K562 (cell line): ENCODE measurements at regions not wholly inside any gene's neighbourhood (a gene's known extent, or its start where the extent isn't known, plus 50 kb on each side); places are given as distances from the start of the nearest gene placed in this dataset.

Experiments
- ATAC-seq: fragments of 200-7000 bp; cut with Tn5 transposase; 3 replicates; pipeline ENCODE4 v1.9.1; 2020; ENCODE audit warnings: moderate library complexity
- BruUV-seq: library from RNA; stranded (reverse); fragments of 400-500 nt; replicated peaks from 2 replicates; lab custom pipeline; 2021; lab: Mats Ljungman, UMichigan
- CTCF ChIA-PET: fragments of 300-600 bp; formaldehyde crosslinking; extraction: SDS; loops from one replicate; lab custom pipeline; 2021; ENCODE audit warnings: low intra/inter-chr PET ratio; lab: Yijun Ruan, JAX
- POLR2A ChIA-PET: fragments of 300-600, 350-650 bp; sonication (Branson Sonifier 250); formaldehyde crosslinking; extraction: SDS; loops from one replicate; lab custom pipeline; 2021; ENCODE audit warnings: antibody characterized with exemption, inconsistent platforms; lab: Yijun Ruan, JAX
- DNase-seq, 4 experiments: peaks; one replicate each; pipeline versions ENCODE4 v3.0.0 to v3.0.0-alpha.2; 2011 to 2018; ENCODE audit warnings: low spot score in 3 of 4, mixed read lengths in 3 of 4; ENCODE audit errors: extremely low read depth in 1 of 4
- FAIRE-seq: peaks from 2 replicates; lab custom pipeline; 2011; peaks lifted over from hg19 to GRCh38; lab: Jason Lieb, UNC
- H2AFZ ChIP-seq: 2 replicates; pipeline ENCODE4 v1.6.0; 2011; ENCODE audit warnings: low read depth, low read length, control low read depth, inconsistent platforms
- H3K27ac ChIP-seq: fragments of 200-600 bp; 3 replicates; pipeline ENCODE4 v1.8.0; 2011; ENCODE audit warnings: low read depth, mild to moderate bottlenecking, control low read depth, inconsistent platforms, low read length, moderate library complexity, mixed read lengths; ENCODE audit errors: extremely low read depth
- H3K27me3 ChIP-seq, 2 experiments: fragments of 300-600 bp in 1 of 2; 2 replicates in 1 of 2; 3 replicates in 1 of 2; pipeline versions ENCODE4 v1.6.0 to v1.8.0; 2011; ENCODE audit warnings: inconsistent platforms in 2 of 2, low read length in 2 of 2, mild to moderate bottlenecking in 1 of 2, mixed read lengths in 1 of 2, moderate library complexity in 1 of 2; ENCODE audit not compliant: control insufficient read depth in 2 of 2, insufficient read depth in 2 of 2
- H3K36me3 ChIP-seq: fragments of 300-600 bp; 3 replicates; pipeline ENCODE4 v1.8.0; 2011; ENCODE audit warnings: mild to moderate bottlenecking, low read length, inconsistent platforms; ENCODE audit not compliant: control insufficient read depth, insufficient read depth
- H3K4me1 ChIP-seq, 2 experiments: fragments of 200-600 bp in 1 of 2; replicated peaks in 1 of 2; 2 replicates in 1 of 2; 3 replicates in 1 of 2; pipeline versions ENCODE4 v1.5.1 to v1.8.0; 2011; ENCODE audit warnings: inconsistent platforms in 2 of 2, low read length in 2 of 2, mild to moderate bottlenecking in 1 of 2, mixed read lengths in 1 of 2, moderate library complexity in 1 of 2; ENCODE audit not compliant: control insufficient read depth in 2 of 2, insufficient read depth in 2 of 2
- H3K4me2 ChIP-seq: 2 replicates; pipeline ENCODE4 v1.6.1; 2011; ENCODE audit warnings: low read length, control low read depth, inconsistent platforms, mixed read lengths; ENCODE audit not compliant: insufficient read depth
- H3K4me3 ChIP-seq: fragments of 200-600 bp; sonication (generic), shearing (Covaris generic); 2 replicates; pipeline ENCODE4 v1.5.1; 2016; ENCODE audit warnings: control low read depth, inconsistent platforms
- H3K79me2 ChIP-seq: fragments of 200-600 bp; 3 replicates; pipeline ENCODE4 v1.8.0; 2011; ENCODE audit warnings: low read length, inconsistent platforms; ENCODE audit not compliant: control insufficient read depth, insufficient read depth
- H3K9ac ChIP-seq, 2 experiments: 2 replicates each; pipeline versions ENCODE4 v1.6.0 to v1.6.1; 2011; ENCODE audit warnings: low read depth in 2 of 2, low read length in 2 of 2, control low read depth in 1 of 2, inconsistent platforms in 1 of 2, mild to moderate bottlenecking in 1 of 2, mixed read lengths in 1 of 2; ENCODE audit not compliant: insufficient read depth in 1 of 2
- H3K9me1 ChIP-seq: one replicate; pipeline ENCODE4 v1.6.0; 2011; ENCODE audit warnings: inconsistent platforms, mild to moderate bottlenecking, low read length, moderate library complexity; ENCODE audit not compliant: control insufficient read depth, insufficient read depth
- H3K9me3 ChIP-seq: replicated peaks from 2 replicates; pipeline ENCODE4 v1.5.1; 2011; ENCODE audit warnings: low read depth, low read length, inconsistent platforms; ENCODE audit not compliant: control insufficient read depth, insufficient read depth
- H4K20me1 ChIP-seq: replicated peaks from 2 replicates; pipeline ENCODE4 v1.6.1; 2011; ENCODE audit warnings: low read length, inconsistent platforms, mixed read lengths; ENCODE audit not compliant: control insufficient read depth, insufficient read depth
- BACH1 ChIP-seq: fragments of 200-800 bp; sonication (Bioruptor generic); IDR thresholded peaks from 2 replicates; pipeline ENCODE4 v1.6.1; 2016; ENCODE audit warnings: missing genetic modification characterization, missing compliant biosample characterization
- CTCFL ChIP-seq: IDR thresholded peaks from 2 replicates; pipeline ENCODE4 v1.6.1; 2011; ENCODE audit warnings: borderline replicate concordance, low read depth, mild to moderate bottlenecking, moderate library complexity, low read length; ENCODE audit not compliant: insufficient read depth, poor library complexity, severe bottlenecking
- GMEB1 ChIP-seq: fragments of 250-450 bp; sonication (Bioruptor Pico); IDR thresholded peaks from 2 replicates; pipeline ENCODE4 v1.4.0; 2020; ENCODE audit warnings: mild to moderate bottlenecking
- NFATC3 ChIP-seq: fragments of 450-650 bp; IDR thresholded peaks from 2 replicates; pipeline ENCODE4 v1.6.1; 2017; ENCODE audit warnings: mild to moderate bottlenecking
- NR2C1 ChIP-seq, 2 experiments: fragments of 450-650 bp; IDR thresholded peaks; 2 replicates each; pipeline ENCODE4 v1.6.1; 2017; ENCODE audit warnings: mild to moderate bottlenecking in 2 of 2, antibody characterized with exemption in 1 of 2, inconsistent platforms in 1 of 2, missing compliant biosample characterization in 1 of 2, missing genetic modification characterization in 1 of 2
- TCF7 ChIP-seq: sonication (generic); IDR thresholded peaks from 2 replicates; pipeline ENCODE4 v1.6.1; 2016; ENCODE audit warnings: antibody characterized with exemption, borderline replicate concordance
- TCF7L2 ChIP-seq: fragments of 150-350 bp; IDR thresholded peaks from 2 replicates; pipeline ENCODE4 v1.6.1; 2016; ENCODE audit warnings: low read depth, mild to moderate bottlenecking, low read length, moderate library complexity
- WGBS: fragments of 100-300 bp; shearing (Covaris generic); methylation state at CpG from one replicate; pipeline ENCODE4 v1.1.6; 2016; ENCODE audit warnings: low coverage, mixed read lengths; ENCODE audit not compliant: insufficient coverage; ENCODE audit errors: missing lambda C conversion rate; 5-methylcytosine and 5-hydroxymethylcytosine counted together
- in situ Hi-C: fragments of 300-500 bp; cut with MboI; formaldehyde crosslinking; loops from 4 replicates; pipeline ENCODE4 v1.15.0; 2018; ENCODE audit warnings: inconsistent platforms, mixed read lengths
- intact Hi-C: fragments of 100-400 bp; cut with micrococcal nuclease; formaldehyde crosslinking; loops from 2 replicates; pipeline ENCODE4 v1.14.2; 2022

- CTCF ChIA-PET: no interaction called here
- BruUV-seq: no TSS peak
Measured at GRCh38 chr4:167339781-167340180, 105.5 kb upstream of the SPOCK3 start.

More at GRCh38 chr4:167339781-167340180, 105.5 kb upstream of the SPOCK3 start:
- no peaks in the 10 kb centered on the region for H3K79me2 ChIP-seq
- H4K20me1 ChIP-seq: no peaks in the 10 kb centered on the region
- in situ Hi-C loops: no loop called here
- no peaks in the 10 kb centered on the region for H3K27me3 ChIP-seq
- no peak for DNase-seq
- TF ChIP-seq CTCFL (no peak), TCF7 (no peak), TCF7L2 (no peak), GMEB1 (CRISPR knock-in tag) (no peak), NR2C1 (IDR thresholded peaks at IDR 0.05) (no peak), NR2C1 (tag; IDR thresholded peaks at IDR 0.05) (no peak), BACH1 (tag) (no peak), NFATC3 (no peak)
- 0% methylated on average over 6 of the region's 6 CpGs for WGBS
- no peak overlapping the region for H3K4me2 ChIP-seq
- H3K4me1 ChIP-seq: no peaks in the 10 kb centered on the region
- H3K9me1 ChIP-seq: no peaks in the 10 kb centered on the region
- POLR2A ChIA-PET: no interaction called here
- H3K36me3 ChIP-seq: no peaks in the 10 kb centered on the region
- no peak for FAIRE-seq
- intact Hi-C loops: no loop called here
- H3K27ac ChIP-seq: no peak overlapping the region
- H3K9ac ChIP-seq: no peak overlapping the region
- no peak for ATAC-seq
- no peaks in the 10 kb centered on the region for H3K9me3 ChIP-seq
- H3K4me3 ChIP-seq: no peak overlapping the region
- no peak overlapping the region for H2AFZ ChIP-seq
